Activated naive CD8-positive, alpha-beta T cell treated with anti-CD3 and anti-CD28 coated beads, Interleukin-2, amount 10 ng/mL, durations not matched to agents 7 days and 5 days (primary cell): ENCODE measurements at regions not wholly inside any gene's neighbourhood (a gene's known extent, or its start where the extent isn't known, plus 50 kb on each side); places are given as distances from the start of the nearest gene placed in this dataset.
"Not testable (repeated sequence)": the region's sequence is repeated elsewhere in the genome, so short reads cannot be mapped to it uniquely, and the experiment has no call there.

Experiments
- ATAC-seq: fragments of 150-1000 bp; cut with Tn5 transposase; one replicate; pipeline ENCODE4 v1.10.0; 2021; ENCODE audit warnings: low read depth, moderate library complexity
- POLR2A ChIA-PET: fragments of 350-600 bp; sonication (Branson Sonifier 250); formaldehyde crosslinking; loops from one replicate; lab custom pipeline; 2021; ENCODE audit warnings: antibody characterized with exemption; lab: Charles Lee
- DNase-seq: peaks from one replicate; pipeline ENCODE4 v3.0.0; 2021
- H3K27ac Mint-ChIP-seq: one replicate; pipeline ENCODE4 v1.8.0; 2022; ENCODE audit warnings: mild to moderate bottlenecking, mixed read lengths
- H3K27me3 Mint-ChIP-seq: one replicate; pipeline ENCODE4 v1.8.0; 2022; ENCODE audit warnings: mild to moderate bottlenecking, moderate library complexity, mixed read lengths
- H3K36me3 Mint-ChIP-seq: one replicate; pipeline ENCODE4 v1.8.0; 2021; ENCODE audit warnings: mild to moderate bottlenecking, mixed read lengths
- H3K4me1 Mint-ChIP-seq: one replicate; pipeline ENCODE4 v1.8.0; 2021; ENCODE audit warnings: mixed read lengths
- H3K4me3 Mint-ChIP-seq: one replicate; pipeline ENCODE4 v1.8.0; 2022; ENCODE audit warnings: mild to moderate bottlenecking, moderate library complexity, mixed read lengths
- H3K9me3 Mint-ChIP-seq: one replicate; pipeline ENCODE4 v1.8.0; 2021; ENCODE audit warnings: mixed read lengths

DNA sequence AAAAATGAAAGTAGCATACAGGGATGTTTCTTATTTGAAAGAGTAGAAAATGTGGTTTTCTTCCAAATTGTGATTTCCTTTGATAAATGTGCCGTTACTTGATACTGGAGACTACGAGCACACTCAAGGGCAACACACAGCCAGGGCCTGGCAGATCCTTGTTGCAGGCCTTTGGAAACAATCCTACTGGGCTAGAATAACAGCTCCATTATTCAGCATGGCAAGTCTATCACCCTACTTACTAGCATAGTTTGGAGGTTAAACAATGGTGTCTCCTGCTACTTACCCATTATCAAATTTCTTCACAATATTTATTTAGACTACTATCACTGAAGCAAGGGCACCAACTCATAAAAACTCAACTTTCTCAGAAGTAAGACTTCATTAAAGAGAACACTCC lies 140.8 kb upstream of the ZNF608 start:
- ATAC-seq = no peak

DNA sequence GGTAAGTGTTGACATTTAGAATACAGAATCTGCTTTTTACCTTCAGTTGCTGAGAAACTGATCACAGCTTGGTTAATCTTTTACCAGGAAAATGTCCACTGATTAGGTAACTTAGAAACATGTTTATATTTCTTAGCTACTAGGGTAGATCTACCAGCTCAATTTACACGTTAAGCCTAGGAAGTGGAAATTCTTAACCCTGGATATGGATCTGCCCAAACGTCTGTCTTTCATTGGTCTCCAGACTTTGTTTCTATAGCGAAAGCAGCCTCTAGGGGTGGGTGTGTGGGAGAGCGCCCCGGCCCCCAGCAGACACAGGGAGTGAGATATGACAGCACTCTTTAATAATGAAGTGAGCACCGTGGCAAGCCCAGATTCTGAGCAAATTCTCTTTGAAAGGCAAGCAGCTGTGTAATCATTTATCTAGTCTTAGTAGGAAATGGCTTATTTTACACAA lies 141.6 kb upstream of the ZNF608 start:
- Mint-ChIP-seq H3K9me3 (peaks cover 3% of the 10 kb centered on the region), H3K36me3 (no peaks in the 10 kb centered on the region), H3K27me3 (peaks cover 2% of the 10 kb centered on the region), H3K4me1 (no peaks in the 10 kb centered on the region), H3K27ac (no peak overlapping the region), H3K4me3 (no peak overlapping the region)
- ATAC-seq (no peak), DNase-seq (no peak)
- POLR2A ChIA-PET = no interaction called here

More for the DNA sequence above, 140.8 kb upstream of the ZNF608 start:
- H3K4me3 Mint-ChIP-seq = no peak overlapping the region
- POLR2A ChIA-PET = no interaction called here
- peaks cover 2% of the 10 kb centered on the region for H3K27me3 Mint-ChIP-seq
- H3K9me3 Mint-ChIP-seq = no peaks in the 10 kb centered on the region
- no peak for DNase-seq
- no peaks in the 10 kb centered on the region for H3K36me3 Mint-ChIP-seq
- no peak overlapping the region for H3K27ac Mint-ChIP-seq
- no peaks in the 10 kb centered on the region for H3K4me1 Mint-ChIP-seq

DNA sequence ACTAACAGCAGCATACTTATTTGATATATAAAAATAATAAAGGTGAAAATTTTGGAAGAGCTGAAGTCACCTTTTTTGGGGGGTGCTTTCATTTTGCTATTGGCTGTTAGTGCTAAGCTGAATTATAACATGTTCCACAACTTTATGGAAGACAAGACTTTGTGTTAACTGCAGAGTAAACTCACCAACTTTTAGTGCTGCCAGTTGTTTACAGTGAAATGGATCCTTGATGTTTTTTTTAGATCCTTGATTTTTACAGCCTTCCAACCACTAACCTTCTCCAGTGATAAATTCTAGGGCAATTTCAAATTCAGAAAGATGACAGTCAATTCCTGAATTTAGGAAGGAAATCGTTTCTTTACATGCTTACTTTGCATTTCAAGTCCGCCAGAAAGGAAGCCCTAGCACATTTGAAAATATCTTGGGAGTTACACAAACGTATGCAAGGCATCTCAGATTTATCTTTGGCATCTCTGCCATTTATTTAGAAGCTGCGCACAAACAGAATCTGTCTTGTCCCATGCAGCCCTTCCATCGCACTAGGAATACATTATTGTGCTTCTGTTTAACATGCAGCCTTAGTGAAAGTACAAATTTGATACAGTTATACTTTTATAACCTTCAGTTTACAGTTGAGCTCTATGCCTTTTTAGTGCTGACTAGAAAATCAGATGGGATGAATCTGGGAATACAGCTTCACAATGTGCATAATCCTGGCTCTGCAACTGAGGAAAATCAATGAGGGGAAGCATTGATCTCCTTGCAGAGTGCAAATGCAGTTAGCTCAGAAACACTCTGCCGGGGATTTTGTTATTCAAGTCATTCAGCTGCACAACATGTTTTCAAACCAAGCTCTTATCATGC lies 142.4 kb upstream of the ZNF608 start:
- peaks cover 2% of the 10 kb centered on the region for H3K27me3 Mint-ChIP-seq
- H3K4me1 Mint-ChIP-seq = no peaks in the 10 kb centered on the region
- H3K27ac Mint-ChIP-seq = no peak overlapping the region
- no peaks in the 10 kb centered on the region for H3K36me3 Mint-ChIP-seq
- POLR2A ChIA-PET = no interaction called here
- peaks cover 4% of the 10 kb centered on the region for H3K9me3 Mint-ChIP-seq
- no peak overlapping the region for H3K4me3 Mint-ChIP-seq
- no peak for ATAC-seq
- DNase-seq = no peak

DNA sequence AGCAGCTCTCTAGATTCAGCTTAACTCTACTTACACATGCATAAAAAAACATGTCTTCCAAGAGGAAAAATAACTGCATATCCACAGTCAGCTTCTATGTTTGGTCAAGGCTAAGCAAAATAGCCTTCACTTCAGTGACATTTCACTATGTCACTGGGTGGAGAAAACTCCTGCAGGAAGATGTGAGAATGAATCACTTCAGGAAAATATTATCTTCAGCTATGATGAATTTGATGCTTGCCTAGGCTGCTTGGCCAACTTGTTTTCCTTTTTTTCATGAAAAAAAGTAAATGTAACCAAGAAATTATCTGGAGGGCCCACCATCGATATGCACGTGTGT lies 143.0 kb upstream of the ZNF608 start:
- Mint-ChIP-seq H3K27ac (no peak overlapping the region), H3K4me3 (no peak overlapping the region), H3K36me3 (no peaks in the 10 kb centered on the region), H3K9me3 (peaks cover 4% of the 10 kb centered on the region), H3K27me3 (peaks cover 2% of the 10 kb centered on the region), H3K4me1 (no peaks in the 10 kb centered on the region)
- no peak for DNase-seq
- no peak for ATAC-seq
- POLR2A ChIA-PET = no interaction called here

GRCh38 chr5:124889850-124890249 lies 143.4 kb upstream of the ZNF608 start:
- Mint-ChIP-seq H3K4me3 (no peak overlapping the region), H3K27ac (no peak overlapping the region), H3K9me3 (peaks cover 4% of the 10 kb centered on the region), H3K27me3 (peaks cover 2% of the 10 kb centered on the region), H3K36me3 (no peaks in the 10 kb centered on the region), H3K4me1 (no peaks in the 10 kb centered on the region)
- ATAC-seq (no peak), DNase-seq (no peak)
- POLR2A ChIA-PET = no interaction called here

DNA sequence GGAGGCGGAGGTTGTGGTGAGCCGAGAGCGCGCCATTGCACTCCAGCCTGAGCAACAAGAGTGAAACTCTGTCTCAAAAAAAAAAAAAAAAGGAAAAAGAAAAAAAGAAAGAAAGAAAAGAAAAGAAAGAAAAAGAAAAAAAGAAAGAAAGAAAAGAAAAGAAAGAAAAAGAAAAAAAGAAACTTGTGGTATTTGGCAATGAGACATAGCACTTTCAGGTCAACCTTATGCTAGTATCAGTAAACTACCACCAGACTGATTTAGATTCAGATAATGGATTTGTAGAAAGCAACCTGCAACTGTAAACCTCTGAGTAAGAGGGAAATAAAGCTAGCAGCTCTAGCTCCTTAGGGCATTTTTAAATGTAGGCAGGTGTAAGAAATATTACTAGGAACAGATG lies 144.0 kb upstream of the ZNF608 start:
- DNase-seq, H3K27me3 Mint-ChIP-seq, H3K27ac Mint-ChIP-seq, H3K9me3 Mint-ChIP-seq, H3K4me1 Mint-ChIP-seq, H3K4me3 Mint-ChIP-seq, POLR2A ChIA-PET, ATAC-seq, H3K36me3 Mint-ChIP-seq: not testable (repeated sequence)

GRCh38 chr5:124891179-124891578 lies 144.7 kb upstream of the ZNF608 start:
- peaks cover 2% of the 10 kb centered on the region for H3K27me3 Mint-ChIP-seq
- no peak for DNase-seq
- no peak overlapping the region for H3K27ac Mint-ChIP-seq
- no peaks in the 10 kb centered on the region for H3K36me3 Mint-ChIP-seq
- peaks cover 4% of the 10 kb centered on the region for H3K9me3 Mint-ChIP-seq
- H3K4me1 Mint-ChIP-seq = no peaks in the 10 kb centered on the region
- H3K4me3 Mint-ChIP-seq = no peak overlapping the region
- ATAC-seq = no peak
- POLR2A ChIA-PET = no interaction called here

DNA sequence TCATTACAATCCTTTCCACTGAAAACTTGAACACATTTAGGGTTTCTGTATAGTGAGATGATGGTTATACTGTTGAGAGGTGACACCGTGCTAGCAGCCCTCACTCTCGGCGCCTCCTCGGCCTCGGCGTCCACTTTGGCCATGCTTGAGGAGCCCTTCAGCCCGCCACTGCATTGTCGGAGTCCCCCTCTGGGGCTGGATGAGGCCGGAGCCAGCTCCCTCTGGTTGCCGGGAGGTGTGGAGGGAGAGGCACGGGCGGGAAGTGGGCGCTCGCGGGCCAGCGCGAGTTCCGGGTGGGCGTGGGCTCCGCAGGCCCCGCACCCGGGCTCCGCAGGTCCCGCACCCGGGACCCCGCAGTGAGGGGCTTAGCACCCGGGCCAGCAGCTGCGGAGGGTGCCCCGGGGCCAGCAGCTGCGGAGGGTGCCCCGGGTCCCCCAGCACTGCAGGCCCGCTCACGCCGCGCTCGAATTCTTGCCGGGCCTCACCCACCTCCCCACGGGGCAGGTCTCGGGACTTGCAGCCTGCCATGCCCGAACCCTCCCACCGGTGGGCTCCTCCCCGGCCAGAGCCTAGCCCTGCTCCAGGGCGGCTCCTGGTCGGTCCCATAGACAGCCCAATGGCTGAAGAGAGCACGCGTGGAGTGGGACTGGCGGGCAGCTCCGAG lies 145.9 kb upstream of the ZNF608 start:
- DNase-seq (no peak), ATAC-seq (no peak)
- Mint-ChIP-seq H3K9me3 (peaks cover 4% of the 10 kb centered on the region), H3K27me3 (peaks cover 2% of the 10 kb centered on the region), H3K27ac (no peak overlapping the region), H3K4me3 (no peak overlapping the region), H3K36me3 (no peaks in the 10 kb centered on the region), H3K4me1 (no peaks in the 10 kb centered on the region)
- POLR2A ChIA-PET = no interaction called here

GRCh38 chr5:124894541-124894940 lies 148.1 kb upstream of the ZNF608 start:
- ATAC-seq = no peak
- Mint-ChIP-seq H3K36me3 (no peaks in the 10 kb centered on the region), H3K27me3 (peaks cover 2% of the 10 kb centered on the region), H3K9me3 (peaks cover 4% of the 10 kb centered on the region), H3K27ac (no peak overlapping the region), H3K4me1 (no peaks in the 10 kb centered on the region), H3K4me3 (no peak overlapping the region)
- POLR2A ChIA-PET = no interaction called here
- no peak for DNase-seq

GRCh38 chr5:124895236-124895635 lies 148.8 kb upstream of the ZNF608 start:
- Mint-ChIP-seq H3K9me3 (peaks cover 4% of the 10 kb centered on the region), H3K36me3 (no peaks in the 10 kb centered on the region), H3K27ac (no peak overlapping the region), H3K27me3 (peaks cover 1% of the 10 kb centered on the region), H3K4me1 (no peaks in the 10 kb centered on the region), H3K4me3 (no peak overlapping the region)
- POLR2A ChIA-PET = no interaction called here
- ATAC-seq (no peak), DNase-seq (no peak)

DNA sequence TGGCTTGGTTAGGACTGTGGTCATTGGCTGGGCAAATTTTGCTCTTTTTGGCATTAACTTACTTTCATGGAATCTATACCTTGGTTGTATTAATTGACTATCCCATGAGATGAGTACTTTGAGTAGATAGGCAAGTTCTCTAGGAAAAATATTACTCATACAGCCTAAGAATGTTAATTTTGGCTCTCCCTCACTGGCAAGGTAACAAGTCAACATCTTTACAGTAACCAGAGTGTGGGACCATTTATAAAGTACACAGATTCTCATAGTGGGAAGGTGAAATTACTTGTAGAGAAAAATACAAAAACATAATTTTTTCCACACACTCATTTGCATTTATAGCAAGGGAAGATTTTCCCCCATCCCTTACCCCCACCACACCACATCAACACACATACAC lies 154.6 kb upstream of the ZNF608 start:
- Mint-ChIP-seq H3K4me1 (peaks cover 11% of the 10 kb centered on the region), H3K36me3 (no peaks in the 10 kb centered on the region), H3K27me3 (peaks cover 6% of the 10 kb centered on the region), H3K4me3 (no peak overlapping the region), H3K27ac (no peak overlapping the region), H3K9me3 (peaks cover 2% of the 10 kb centered on the region)
- POLR2A ChIA-PET = no interaction called here
- DNase-seq = no peak
- ATAC-seq = no peak

DNA sequence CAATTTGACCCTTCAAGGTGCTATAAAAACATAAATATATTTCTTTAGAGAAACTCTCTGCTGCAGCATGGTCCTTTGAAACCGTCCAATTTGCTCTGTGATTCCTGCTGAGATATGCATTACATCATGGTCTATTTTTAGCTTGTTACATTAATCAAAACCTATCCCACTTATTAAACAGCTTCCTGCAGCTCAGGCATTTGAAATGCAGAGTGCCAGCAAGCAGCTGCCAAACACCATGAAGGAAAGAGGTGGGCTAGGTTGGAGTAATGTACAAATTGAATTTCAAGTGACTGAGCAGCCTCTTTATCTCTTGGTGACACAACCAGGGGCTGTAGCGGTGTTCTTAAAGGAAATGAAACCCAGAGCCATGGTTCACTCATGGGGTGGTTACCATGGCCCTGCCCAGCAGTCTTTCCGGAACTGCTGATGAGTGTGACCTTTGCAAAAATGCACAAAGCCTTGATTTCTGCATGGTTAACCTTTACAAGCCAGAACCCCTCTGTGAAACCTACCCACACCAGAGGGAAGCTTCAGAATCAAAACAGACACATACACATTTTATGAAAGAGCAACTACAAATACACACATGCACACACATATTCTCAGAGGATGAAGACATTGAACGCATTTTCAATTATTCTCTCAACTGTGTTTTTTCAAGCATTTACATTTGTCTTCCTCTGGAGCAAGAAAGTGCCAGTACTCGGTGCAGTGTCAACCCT lies 155.8 kb upstream of the ZNF608 start:
- peak overlapping the region; percentile 56 for H3K27ac Mint-ChIP-seq
- DNase-seq (peak; percentile 31), ATAC-seq (peak; percentile 92)
- POLR2A ChIA-PET = interaction anchor here (0.5 kb wide), 1 partner anchor 154 kb away, joined by 3 read pairs; no protein-coding TSS in a partner anchor
- H3K36me3 Mint-ChIP-seq = no peaks in the 10 kb centered on the region
- peaks cover 11% of the 10 kb centered on the region for H3K4me1 Mint-ChIP-seq
- peaks cover 6% of the 10 kb centered on the region for H3K27me3 Mint-ChIP-seq
- peak overlapping the region; percentile 57 for H3K4me3 Mint-ChIP-seq
- peaks cover 2% of the 10 kb centered on the region for H3K9me3 Mint-ChIP-seq

DNA sequence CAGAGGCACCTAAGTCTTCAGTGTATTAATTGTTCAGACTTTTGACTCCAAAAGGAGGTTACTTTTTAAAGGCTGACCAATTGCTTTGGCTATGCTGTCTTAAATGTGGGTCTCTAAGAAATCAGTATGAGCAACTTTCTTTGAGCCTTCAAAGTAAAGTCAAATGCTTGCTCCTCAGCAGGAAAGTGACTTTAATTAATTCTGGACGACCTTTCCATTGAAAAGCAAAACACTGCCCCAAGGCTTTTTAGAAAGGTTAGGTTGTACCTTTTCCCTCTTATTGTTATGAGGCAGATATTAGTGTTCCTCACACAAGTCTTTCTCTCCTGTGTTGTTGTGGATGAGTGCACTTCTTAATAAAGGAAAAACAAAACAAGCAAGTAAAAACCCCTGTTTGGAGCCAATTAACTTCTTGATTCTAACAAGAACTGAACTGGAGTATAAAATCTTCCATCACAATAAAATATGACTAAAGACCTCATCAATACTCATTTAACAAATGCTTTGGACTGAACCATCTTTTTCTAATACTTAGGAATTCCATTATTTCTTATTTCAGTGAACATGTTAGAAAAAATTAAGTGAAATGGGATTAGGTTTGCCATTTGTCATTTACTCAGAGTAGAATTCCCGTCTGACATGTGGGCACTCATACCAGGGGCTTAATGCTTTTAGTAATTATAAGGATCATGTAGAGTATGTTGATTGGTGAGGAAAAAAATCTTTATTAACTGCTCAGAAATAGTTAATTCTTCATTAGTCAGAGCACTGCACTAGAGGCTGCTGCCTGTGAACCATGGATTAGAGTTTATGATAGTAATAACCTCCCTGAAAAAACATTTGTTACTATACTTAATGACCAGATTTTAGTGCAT lies 159.1 kb upstream of the ZNF608 start:
- DNase-seq (no peak), ATAC-seq (no peak)
- POLR2A ChIA-PET = no interaction called here
- H3K4me1 Mint-ChIP-seq = peaks cover 11% of the 10 kb centered on the region
- peaks cover 2% of the 10 kb centered on the region for H3K9me3 Mint-ChIP-seq
- H3K36me3 Mint-ChIP-seq = no peaks in the 10 kb centered on the region
- no peak overlapping the region for H3K27ac Mint-ChIP-seq
- no peak overlapping the region for H3K4me3 Mint-ChIP-seq
- H3K27me3 Mint-ChIP-seq = peaks cover 9% of the 10 kb centered on the region
